GM23338 (cell line): ENCODE measurements at regions not wholly inside any gene's neighbourhood (a gene's known extent, or its start where the extent isn't known, plus 50 kb on each side); places are given as distances from the start of the nearest gene placed in this dataset.

Experiments
- ATAC-seq: fragments of 200-7000 bp; cut with Tn5 transposase; 3 replicates; pipeline ENCODE4 v1.9.1; 2020
- DNase-seq: peaks from one replicate; pipeline ENCODE4 v3.0.0-alpha.2; 2015; ENCODE audit warnings: low spot score
- H2AFZ ChIP-seq: fragments of 200-600 bp; sonication (generic); 2 replicates; pipeline ENCODE4 v1.8.0; 2016; ENCODE audit warnings: antibody characterized with exemption, mild to moderate bottlenecking, moderate library complexity
- H3F3A ChIP-seq: fragments of 200-600 bp; sonication (generic); replicated peaks from 2 replicates; pipeline ENCODE4 v1.8.0; 2017; ENCODE audit warnings: antibody characterized with exemption, mixed run types, low read depth
- H3K27ac ChIP-seq: fragments of 200-600 bp; sonication (generic); 2 replicates; pipeline ENCODE4 v1.6.1; 2016; ENCODE audit warnings: low read depth
- H3K27me3 ChIP-seq: fragments of 200-600 bp; sonication (generic); 2 replicates; pipeline ENCODE4 v1.8.0; 2016; ENCODE audit warnings: mild to moderate bottlenecking, mixed run types, moderate library complexity; ENCODE audit not compliant: insufficient read depth
- H3K36me3 ChIP-seq: fragments of 200-600 bp; sonication (generic); 2 replicates; pipeline ENCODE4 v1.8.0; 2016; ENCODE audit warnings: mild to moderate bottlenecking; ENCODE audit not compliant: insufficient read depth
- H3K4me1 ChIP-seq: fragments of 200-600 bp; sonication (generic); 2 replicates; pipeline ENCODE4 v1.8.0; 2016; ENCODE audit warnings: mild to moderate bottlenecking, moderate library complexity; ENCODE audit not compliant: insufficient read depth
- H3K4me2 ChIP-seq: fragments of 200-600 bp; sonication (generic); 2 replicates; pipeline ENCODE4 v1.7.1; 2017; ENCODE audit warnings: mixed run types
- H3K4me3 ChIP-seq: fragments of 200-600 bp; sonication (generic); 2 replicates; pipeline ENCODE4 v1.6.1; 2016; ENCODE audit warnings: mixed run types
- H3K79me2 ChIP-seq: fragments of 200-600 bp; sonication (generic); replicated peaks from 2 replicates; pipeline ENCODE4 v1.8.0; 2017; ENCODE audit warnings: mild to moderate bottlenecking; ENCODE audit not compliant: insufficient read depth
- H3K9me2 ChIP-seq: fragments of 200-600 bp; sonication (generic); 2 replicates; pipeline ENCODE4 v1.8.0; 2017; ENCODE audit not compliant: insufficient read depth
- H4K20me1 ChIP-seq: fragments of 200-600 bp; sonication (generic); replicated peaks from 2 replicates; pipeline ENCODE4 v1.8.0; 2017; ENCODE audit warnings: mild to moderate bottlenecking; ENCODE audit not compliant: insufficient read depth
- H3K27ac Mint-ChIP-seq: 2 replicates; pipeline ENCODE4 v1.8.0; 2020; ENCODE audit warnings: inconsistent platforms, mild to moderate bottlenecking, moderate library complexity, mixed read lengths
- H3K27me3 Mint-ChIP-seq: 3 replicates; pipeline ENCODE4 v1.8.0; 2022; ENCODE audit warnings: low read depth, mild to moderate bottlenecking, moderate library complexity, mixed read lengths, inconsistent platforms; ENCODE audit not compliant: insufficient read depth, poor library complexity
- H3K36me3 Mint-ChIP-seq: 3 replicates; pipeline ENCODE4 v1.8.0; 2021; ENCODE audit warnings: low read depth, mild to moderate bottlenecking, inconsistent platforms, moderate library complexity, mixed read lengths
- H3K4me1 Mint-ChIP-seq: 3 replicates; pipeline ENCODE4 v1.8.0; 2020; ENCODE audit warnings: mild to moderate bottlenecking, inconsistent platforms, mixed read lengths
- H3K4me3 Mint-ChIP-seq: 3 replicates; pipeline ENCODE4 v1.8.0; 2021; ENCODE audit warnings: moderate library complexity, mild to moderate bottlenecking, inconsistent platforms, mixed read lengths
- H3K9me3 Mint-ChIP-seq: 3 replicates; pipeline ENCODE4 v1.8.0; 2020; ENCODE audit warnings: moderate library complexity, mild to moderate bottlenecking, inconsistent platforms, mixed read lengths
- EZH2 ChIP-seq: fragments of 200-600 bp; sonication (generic); IDR thresholded peaks from one replicate; pipeline ENCODE4 v1.8.0; 2017; ENCODE audit warnings: antibody characterized with exemption, mild to moderate bottlenecking, low read depth; ENCODE audit not compliant: unreplicated experiment
- EZH2phosphoT487 ChIP-seq: fragments of 200-600 bp; sonication (generic); IDR thresholded peaks from one replicate; pipeline ENCODE4 v1.8.1; 2018; ENCODE audit warnings: antibody characterized with exemption; ENCODE audit not compliant: unreplicated experiment
- JUNB ChIP-seq: IDR thresholded peaks from one replicate; pipeline ENCODE4 v1.6.1; 2016; ENCODE audit warnings: antibody characterized with exemption; ENCODE audit not compliant: unreplicated experiment
- NANOG ChIP-seq: IDR thresholded peaks from 2 replicates; pipeline ENCODE4 v1.6.1; 2016; ENCODE audit warnings: antibody characterized with exemption, borderline replicate concordance
- POLR2AphosphoS5 ChIP-seq: IDR thresholded peaks from 2 replicates; pipeline ENCODE4 v1.6.1; 2016; ENCODE audit warnings: antibody characterized with exemption, low read depth
- STAT1 ChIP-seq: IDR thresholded peaks from one replicate; pipeline ENCODE4 v1.6.1; 2016; ENCODE audit warnings: antibody characterized with exemption; ENCODE audit not compliant: unreplicated experiment
- ZNF114 ChIP-seq: fragments of 250-450 bp; sonication (Bioruptor Pico); IDR thresholded peaks from 2 replicates; pipeline ENCODE4 v1.5.0; 2020; ENCODE audit warnings: mild to moderate bottlenecking, moderate library complexity
- ZNF331 ChIP-seq: fragments of 250-450 bp; sonication (Bioruptor Pico); IDR thresholded peaks from 2 replicates; pipeline ENCODE4 v1.5.0; 2020; ENCODE audit warnings: low read depth, mild to moderate bottlenecking, moderate library complexity
- TF ChIP-seq, protein P1 (sequence below): IDR thresholded peaks from one replicate; pipeline ENCODE4 v1.6.1; 2018; ENCODE audit warnings: antibody characterized with exemption; ENCODE audit not compliant: unreplicated experiment
- TF ChIP-seq, protein P2 (sequence below): IDR thresholded peaks from 2 replicates; pipeline ENCODE4 v1.6.1; 2016; ENCODE audit warnings: antibody characterized with exemption

DNA sequence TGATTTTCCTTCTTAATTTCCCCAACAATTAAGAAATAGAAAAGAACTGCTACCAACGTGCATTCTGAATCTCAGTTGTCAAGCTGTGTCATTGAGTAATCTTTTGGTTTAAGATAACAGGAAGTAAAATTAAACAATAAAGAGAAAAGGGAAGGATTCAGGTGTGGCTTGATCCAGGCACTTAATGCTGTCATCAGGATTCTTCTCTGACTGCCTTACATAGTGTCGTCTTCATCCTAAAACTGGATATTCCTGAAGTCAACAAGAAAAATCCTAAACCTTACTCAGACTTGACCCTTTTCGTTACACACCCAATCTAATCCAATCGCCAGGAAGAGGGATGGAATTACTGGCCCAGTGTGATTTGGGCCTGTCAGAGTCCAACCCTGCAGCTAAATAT is 443.8 kb downstream of the MED13L start (continued):
- TF ChIP-seq, protein P1, sequence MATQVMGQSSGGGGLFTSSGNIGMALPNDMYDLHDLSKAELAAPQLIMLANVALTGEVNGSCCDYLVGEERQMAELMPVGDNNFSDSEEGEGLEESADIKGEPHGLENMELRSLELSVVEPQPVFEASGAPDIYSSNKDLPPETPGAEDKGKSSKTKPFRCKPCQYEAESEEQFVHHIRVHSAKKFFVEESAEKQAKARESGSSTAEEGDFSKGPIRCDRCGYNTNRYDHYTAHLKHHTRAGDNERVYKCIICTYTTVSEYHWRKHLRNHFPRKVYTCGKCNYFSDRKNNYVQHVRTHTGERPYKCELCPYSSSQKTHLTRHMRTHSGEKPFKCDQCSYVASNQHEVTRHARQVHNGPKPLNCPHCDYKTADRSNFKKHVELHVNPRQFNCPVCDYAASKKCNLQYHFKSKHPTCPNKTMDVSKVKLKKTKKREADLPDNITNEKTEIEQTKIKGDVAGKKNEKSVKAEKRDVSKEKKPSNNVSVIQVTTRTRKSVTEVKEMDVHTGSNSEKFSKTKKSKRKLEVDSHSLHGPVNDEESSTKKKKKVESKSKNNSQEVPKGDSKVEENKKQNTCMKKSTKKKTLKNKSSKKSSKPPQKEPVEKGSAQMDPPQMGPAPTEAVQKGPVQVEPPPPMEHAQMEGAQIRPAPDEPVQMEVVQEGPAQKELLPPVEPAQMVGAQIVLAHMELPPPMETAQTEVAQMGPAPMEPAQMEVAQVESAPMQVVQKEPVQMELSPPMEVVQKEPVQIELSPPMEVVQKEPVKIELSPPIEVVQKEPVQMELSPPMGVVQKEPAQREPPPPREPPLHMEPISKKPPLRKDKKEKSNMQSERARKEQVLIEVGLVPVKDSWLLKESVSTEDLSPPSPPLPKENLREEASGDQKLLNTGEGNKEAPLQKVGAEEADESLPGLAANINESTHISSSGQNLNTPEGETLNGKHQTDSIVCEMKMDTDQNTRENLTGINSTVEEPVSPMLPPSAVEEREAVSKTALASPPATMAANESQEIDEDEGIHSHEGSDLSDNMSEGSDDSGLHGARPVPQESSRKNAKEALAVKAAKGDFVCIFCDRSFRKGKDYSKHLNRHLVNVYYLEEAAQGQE: no peak
- TF ChIP-seq ZNF114 (CRISPR knock-in tag): no peak
- TF ChIP-seq, protein P2, sequence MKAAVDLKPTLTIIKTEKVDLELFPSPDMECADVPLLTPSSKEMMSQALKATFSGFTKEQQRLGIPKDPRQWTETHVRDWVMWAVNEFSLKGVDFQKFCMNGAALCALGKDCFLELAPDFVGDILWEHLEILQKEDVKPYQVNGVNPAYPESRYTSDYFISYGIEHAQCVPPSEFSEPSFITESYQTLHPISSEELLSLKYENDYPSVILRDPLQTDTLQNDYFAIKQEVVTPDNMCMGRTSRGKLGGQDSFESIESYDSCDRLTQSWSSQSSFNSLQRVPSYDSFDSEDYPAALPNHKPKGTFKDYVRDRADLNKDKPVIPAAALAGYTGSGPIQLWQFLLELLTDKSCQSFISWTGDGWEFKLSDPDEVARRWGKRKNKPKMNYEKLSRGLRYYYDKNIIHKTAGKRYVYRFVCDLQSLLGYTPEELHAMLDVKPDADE: no peak
- no peak for TF ChIP-seq STAT1
- TF ChIP-seq EZH2phosphoT487: no peak

DNA sequence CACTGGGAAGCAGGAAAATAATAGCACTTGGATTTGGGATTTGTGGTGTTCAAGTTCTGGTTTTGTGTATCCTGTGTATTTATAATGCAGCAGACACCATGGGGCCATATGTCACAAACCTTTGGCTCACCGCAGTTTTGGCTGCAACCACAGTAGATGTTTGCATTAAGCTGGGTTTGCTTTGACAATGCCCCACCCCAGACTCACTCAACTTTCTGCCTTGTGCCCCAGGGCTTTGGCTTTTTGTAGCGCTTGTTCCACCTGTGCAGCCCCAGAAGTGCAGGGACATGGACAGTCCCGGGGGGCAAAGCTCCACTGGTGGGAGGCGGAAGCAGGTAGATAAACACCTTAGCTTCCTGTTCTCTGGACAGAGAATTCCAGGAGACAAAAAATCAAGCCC is 446.9 kb downstream of the MED13L start:
- Mint-ChIP-seq H3K4me1 (no peaks in the 10 kb centered on the region), H3K4me3 (no peak overlapping the region), H3K27me3 (peaks cover 2% of the 10 kb centered on the region), H3K27ac (no peak overlapping the region), H3K36me3 (no peaks in the 10 kb centered on the region), H3K9me3 (peaks cover 9% of the 10 kb centered on the region)
- H3F3A ChIP-seq: no peaks in the 10 kb centered on the region
- H3K36me3 ChIP-seq: no peaks in the 10 kb centered on the region
- H2AFZ ChIP-seq: no peak overlapping the region
- ATAC-seq (no peak), DNase-seq (no peak)
- H3K4me1 ChIP-seq: no peaks in the 10 kb centered on the region
- no peak overlapping the region for H3K4me3 ChIP-seq
- no peaks in the 10 kb centered on the region; the same call in 1 of the 2 replicates for H4K20me1 ChIP-seq
- no peak overlapping the region for H3K4me2 ChIP-seq
- no peak overlapping the region for H3K27ac ChIP-seq
- H3K27me3 ChIP-seq: no peaks in the 10 kb centered on the region
- no peak for TF ChIP-seq ZNF114 (CRISPR knock-in tag)
- no peak for TF ChIP-seq JUNB
- TF ChIP-seq ZNF331 (CRISPR knock-in tag): no peak
- TF ChIP-seq EZH2phosphoT487: no peak
- no peak for TF ChIP-seq EZH2
- TF ChIP-seq NANOG: no peak
- no peaks in the 10 kb centered on the region for H3K9me2 ChIP-seq
- H3K79me2 ChIP-seq: no peaks in the 10 kb centered on the region

DNA sequence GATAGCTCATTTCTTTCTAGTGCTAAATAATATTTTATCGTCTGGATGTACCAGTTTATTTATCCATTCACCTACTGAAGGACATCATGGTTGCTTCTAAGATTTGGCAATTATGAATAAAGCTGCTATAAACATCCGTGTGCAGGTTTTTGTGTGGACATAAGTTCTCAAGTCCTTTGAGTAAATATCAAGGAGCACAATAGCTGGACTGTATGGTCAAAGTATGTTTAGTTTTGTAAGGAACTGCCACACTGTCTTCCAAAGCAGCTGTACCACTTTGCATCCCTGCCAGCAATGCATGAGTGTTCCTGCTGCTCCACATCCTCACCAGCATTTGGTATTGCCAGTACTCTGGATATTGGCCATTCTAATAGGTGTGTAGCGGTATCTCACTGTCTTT is 447.4 kb downstream of the MED13L start:
- Histone ChIP-seq H3K79me2 (no peaks in the 10 kb centered on the region), H3K9me2 (no peaks in the 10 kb centered on the region), H3K4me1 (no peaks in the 10 kb centered on the region), H4K20me1 (no peaks in the 10 kb centered on the region; the same call in 1 of the 2 replicates), H3K4me2 (no peak overlapping the region), H3K4me3 (no peak overlapping the region), H2AFZ (no peak overlapping the region), H3F3A (no peaks in the 10 kb centered on the region), H3K36me3 (no peaks in the 10 kb centered on the region), H3K27me3 (no peaks in the 10 kb centered on the region), H3K27ac (no peak overlapping the region)
- DNase-seq: no peak
- TF ChIP-seq ZNF331 (CRISPR knock-in tag) (no peak), NANOG (no peak), STAT1 (no peak), JUNB (no peak), POLR2AphosphoS5 (no peak)
- TF ChIP-seq, protein P2: no peak
- no peak for ATAC-seq
- H3K36me3 Mint-ChIP-seq: no peaks in the 10 kb centered on the region
- H3K4me3 Mint-ChIP-seq: no peak overlapping the region
- peaks cover 2% of the 10 kb centered on the region for H3K27me3 Mint-ChIP-seq
- no peak overlapping the region for H3K27ac Mint-ChIP-seq
- peaks cover 14% of the 10 kb centered on the region for H3K9me3 Mint-ChIP-seq
- no peaks in the 10 kb centered on the region for H3K4me1 Mint-ChIP-seq
